Kidney epithelial cell (primary cell): ENCODE measurements at regions not wholly inside any gene's neighbourhood (a gene's known extent, or its start where the extent isn't known, plus 50 kb on each side); places are given as distances from the start of the nearest gene placed in this dataset.
A peak's percentile ranks its signal among the peaks of the same experiment; 100 is the strongest.

Experiments
- DNase-seq: peaks from one replicate; pipeline ENCODE4 v3.0.0-alpha.2; 2010; ENCODE audit warnings: low read depth
- H3K27me3 ChIP-seq: 2 replicates; pipeline ENCODE4 v1.6.0; 2011; ENCODE audit warnings: low read length; ENCODE audit not compliant: control insufficient read depth, insufficient read depth
- H3K36me3 ChIP-seq: 2 replicates; pipeline ENCODE4 v1.5.1; 2011; ENCODE audit warnings: low read length; ENCODE audit not compliant: control insufficient read depth, insufficient read depth
- H3K4me3 ChIP-seq: 2 replicates; pipeline ENCODE4 v1.5.1; 2011; ENCODE audit warnings: low read depth, mild to moderate bottlenecking, control low read depth, low read length
- CTCF ChIP-seq: IDR thresholded peaks from 2 replicates; pipeline ENCODE4 v1.5.1; 2011; ENCODE audit warnings: mild to moderate bottlenecking, moderate library complexity, low read length, control low read depth, inconsistent platforms; ENCODE audit not compliant: insufficient read depth, poor library complexity, severe bottlenecking

- DNase-seq, result no peak
- H3K4me3 ChIP-seq, result no peak overlapping the region
- no peak for TF ChIP-seq CTCF
- H3K27me3 ChIP-seq, result no peaks in the 10 kb centered on the region
- peaks cover 2% of the 10 kb centered on the region for H3K36me3 ChIP-seq
These were observed 54.0 kb upstream of the STXBP1 start for GRCh38 chr9:127557998-127558546.

GRCh38 chr9:127558581-127559246, 53.4 kb upstream of the STXBP1 start:
- TF ChIP-seq CTCF, result no peak
- DNase-seq, result no peak
- Histone ChIP-seq H3K36me3 (peaks cover 2% of the 10 kb centered on the region), H3K27me3 (no peaks in the 10 kb centered on the region), H3K4me3 (no peak overlapping the region)

- TF ChIP-seq CTCF, result no peak
- DNase-seq, result no peak
- H3K4me3 ChIP-seq, result no peak overlapping the region
These were observed 52.8 kb upstream of the STXBP1 start for GRCh38 chr9:127559247-127559680.

GRCh38 chr9:127561491-127562278, 50.4 kb upstream of the STXBP1 start:
- no peak for TF ChIP-seq CTCF
- H3K36me3 ChIP-seq, result peaks cover 2% of the 10 kb centered on the region
- H3K4me3 ChIP-seq, result no peak overlapping the region
- DNase-seq, result peak; percentile 98
- no peaks in the 10 kb centered on the region for H3K27me3 ChIP-seq

More at GRCh38 chr9:127559247-127559680, 52.8 kb upstream of the STXBP1 start:
- peaks cover 2% of the 10 kb centered on the region for H3K36me3 ChIP-seq
- H3K27me3 ChIP-seq, result no peaks in the 10 kb centered on the region
